Kidney capillary endothelial cell (primary cell): ENCODE measurements at regions not wholly inside any gene's neighbourhood (a gene's known extent, or its start where the extent isn't known, plus 50 kb on each side); places are given as distances from the start of the nearest gene placed in this dataset.

Source experiments
- DNase-seq: peaks from one replicate; pipeline ENCODE4 v3.0.0-alpha.2; 2018; ENCODE audit warnings: low spot score

DNA sequence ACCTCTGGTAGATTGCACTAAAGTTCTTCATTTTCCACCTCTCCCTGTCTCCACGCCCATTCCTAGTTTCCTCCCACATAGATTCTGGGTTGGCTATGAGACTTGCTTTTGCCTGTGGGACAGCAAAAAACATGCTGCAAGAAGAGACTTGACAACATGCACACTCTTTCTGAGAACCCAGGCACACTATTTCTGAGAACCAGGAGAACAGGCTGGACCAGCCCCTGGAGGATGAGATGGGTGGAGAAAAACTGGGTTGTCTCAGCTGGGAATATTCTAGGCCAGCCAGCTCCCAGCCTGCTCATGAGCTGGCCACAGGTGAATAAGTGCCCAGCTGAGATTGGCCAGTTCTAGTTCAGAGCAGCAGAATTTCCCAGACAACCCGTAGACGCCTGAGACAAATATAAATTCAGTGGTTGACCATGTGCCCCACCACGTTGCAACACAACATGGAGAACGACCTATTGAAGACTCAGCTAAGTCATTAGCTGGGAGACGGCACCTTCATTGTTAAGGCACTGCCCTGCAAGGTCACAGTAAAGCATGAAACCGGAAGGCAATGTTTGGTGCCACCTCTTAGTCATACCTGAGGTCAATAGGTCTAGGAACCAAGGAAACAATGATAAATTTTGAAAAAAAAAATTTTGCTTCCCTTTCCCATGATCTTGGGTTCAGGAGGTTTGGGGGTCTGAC lies 92.7 kb upstream of the AKR1E2 start:
- no peak for DNase-seq

- no peak for DNase-seq
Observed at GRCh38 chr10:4730998-4731397, 95.0 kb upstream of the AKR1E2 start.

GRCh38 chr10:4725917-4726606 lies 99.9 kb upstream of the AKR1E2 start:
- DNase-seq = peak; percentile 86

GRCh38 chr10:4723860-4724259 lies 102.1 kb upstream of the AKR1E2 start:
- DNase-seq = no peak

DNA sequence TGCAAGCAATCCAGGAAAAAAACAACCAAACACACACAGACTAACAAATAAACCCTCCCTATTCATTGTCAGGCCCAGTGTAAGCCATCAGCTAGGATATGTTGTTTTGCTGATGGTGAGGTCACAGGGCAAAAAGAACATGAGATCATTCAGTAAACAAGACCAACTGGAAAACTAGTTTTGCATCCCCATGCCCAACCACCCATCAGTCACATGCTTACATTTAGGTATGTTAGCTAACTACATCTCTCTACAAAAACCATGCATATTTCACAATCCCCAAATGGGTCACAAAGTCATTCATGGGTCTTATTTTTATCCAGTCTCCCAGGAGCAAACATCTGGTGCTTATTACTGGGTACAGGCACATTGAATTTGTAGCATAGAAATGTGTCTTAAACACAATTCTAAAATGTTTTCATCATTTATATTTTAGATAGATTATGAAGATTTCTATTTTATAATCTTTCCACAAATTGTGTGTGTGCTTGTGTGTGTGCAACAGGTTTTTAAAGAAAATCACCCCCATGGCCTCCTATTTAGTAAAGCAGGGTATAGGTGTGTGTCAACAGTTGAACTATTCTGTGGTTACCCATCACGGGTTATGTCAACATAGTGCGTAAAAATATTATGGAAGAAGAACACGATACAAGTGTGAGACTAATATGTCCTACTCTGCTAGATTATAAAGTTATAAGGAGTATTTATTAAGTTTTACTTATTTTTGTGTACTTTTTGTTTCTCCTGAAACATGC lies 103.8 kb upstream of the AKR1E2 start:
- no peak for DNase-seq

GRCh38 chr10:4720463-4720862 lies 105.5 kb upstream of the AKR1E2 start:
- no peak for DNase-seq

- no peak for DNase-seq
Observed at GRCh38 chr10:4719671-4720070, 106.3 kb upstream of the AKR1E2 start.

DNA sequence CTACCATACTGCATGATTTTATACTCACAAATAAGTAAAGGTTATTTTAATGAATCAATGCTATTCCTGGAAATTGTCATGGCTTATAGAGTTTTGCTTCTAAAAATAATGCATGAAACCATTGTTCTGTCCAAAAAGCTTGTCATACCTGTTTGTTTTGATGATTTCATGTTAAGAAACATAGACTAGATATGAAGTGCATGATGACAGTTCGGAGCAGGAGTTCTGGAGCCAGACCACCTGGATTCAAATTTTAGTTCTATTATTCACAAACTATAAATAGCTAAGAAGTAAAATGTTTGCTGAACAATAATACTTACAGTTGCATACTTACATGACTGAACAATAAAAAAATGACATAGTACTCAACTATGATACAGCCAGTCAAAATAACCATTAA lies 107.0 kb upstream of the AKR1E2 start:
- no peak for DNase-seq

DNA sequence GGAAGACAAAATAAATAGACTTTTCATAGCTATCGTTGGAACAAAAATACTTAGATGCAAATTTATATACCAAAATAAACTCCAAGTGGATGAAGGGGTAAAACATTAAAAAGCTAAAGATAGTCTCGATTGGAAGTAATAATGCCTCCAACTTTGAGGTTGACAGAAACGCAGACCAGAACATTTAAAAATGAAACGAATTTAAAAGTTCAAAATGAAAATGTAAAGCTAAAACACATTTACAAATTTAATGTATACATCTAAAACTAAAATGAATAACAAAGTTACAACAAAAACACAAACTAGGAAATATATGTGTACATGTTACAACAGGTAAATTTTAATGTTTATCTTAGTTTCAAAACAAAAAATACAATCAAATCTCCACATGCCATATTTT lies 107.5 kb upstream of the AKR1E2 start:
- no peak for DNase-seq

DNA sequence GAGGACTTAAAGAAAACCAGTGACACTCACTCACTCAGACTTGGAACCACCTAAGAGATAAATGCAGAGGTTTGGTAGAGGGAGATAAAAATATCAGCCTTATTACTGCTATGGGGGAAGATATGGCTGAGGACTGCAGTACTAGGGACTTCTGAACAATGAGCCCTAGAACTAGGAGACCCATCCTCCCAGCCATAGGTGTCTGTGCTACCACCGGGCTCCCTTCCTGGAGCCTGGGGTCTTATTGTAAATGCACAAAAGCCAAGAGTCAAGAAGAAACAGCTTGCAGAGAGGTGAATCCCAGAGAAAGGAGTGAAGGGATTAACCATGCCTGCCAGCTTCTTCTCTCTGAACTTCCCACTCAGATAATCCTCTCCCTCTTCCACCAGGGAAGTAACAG lies 108.3 kb upstream of the AKR1E2 start:
- no peak for DNase-seq

DNA sequence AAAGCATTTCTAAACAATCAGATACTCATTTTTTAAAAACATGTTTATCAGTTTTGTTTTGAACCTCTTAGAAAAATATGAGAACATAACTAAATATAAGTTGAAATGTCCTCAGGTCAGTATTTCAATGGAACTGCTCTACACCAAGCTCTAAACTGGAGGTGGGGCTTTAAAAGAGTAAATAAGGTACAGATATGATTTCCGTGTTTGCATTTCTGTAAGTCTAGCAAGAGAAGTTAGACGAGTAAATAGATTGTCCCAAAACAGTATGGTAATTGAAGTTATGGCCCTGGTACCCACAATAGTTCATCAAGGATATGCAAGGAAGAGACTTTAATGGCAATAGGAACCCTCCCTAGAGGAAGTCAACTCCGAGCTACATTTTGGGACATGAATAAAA lies 115.1 kb upstream of the AKR1E2 start:
- DNase-seq = no peak

DNA sequence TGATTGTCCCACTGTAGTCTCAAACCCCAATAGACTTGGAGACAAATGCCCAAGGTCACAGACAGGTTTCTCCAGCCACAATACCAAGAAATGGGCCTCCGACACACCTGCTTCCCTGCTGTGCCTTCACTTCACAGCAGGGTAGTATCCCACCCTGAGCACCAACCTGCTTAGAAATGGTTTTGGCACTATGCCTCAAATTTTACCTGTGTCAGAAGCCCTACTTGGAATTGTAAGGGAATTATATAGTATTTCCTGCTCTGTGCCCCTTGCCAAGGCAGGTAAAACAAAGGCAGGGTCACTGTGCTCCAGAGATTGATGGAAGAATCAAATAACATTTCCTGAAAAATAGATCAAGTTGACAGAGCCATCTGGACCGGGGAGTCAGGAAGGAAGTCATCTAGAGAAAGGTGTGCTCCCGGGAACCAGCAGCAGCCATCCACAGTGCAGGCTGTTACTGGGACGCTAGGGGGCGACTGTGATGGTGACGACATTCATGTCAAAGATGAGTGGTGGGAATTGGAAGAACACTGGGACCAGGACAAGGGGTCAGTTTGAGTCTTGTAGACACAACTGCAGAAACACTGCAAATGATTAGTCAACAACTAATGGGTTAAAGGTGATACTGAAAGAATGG lies 117.8 kb upstream of the AKR1E2 start:
- DNase-seq = no peak

GRCh38 chr10:4707221-4707620 lies 118.8 kb upstream of the AKR1E2 start:
- no peak for DNase-seq

DNA sequence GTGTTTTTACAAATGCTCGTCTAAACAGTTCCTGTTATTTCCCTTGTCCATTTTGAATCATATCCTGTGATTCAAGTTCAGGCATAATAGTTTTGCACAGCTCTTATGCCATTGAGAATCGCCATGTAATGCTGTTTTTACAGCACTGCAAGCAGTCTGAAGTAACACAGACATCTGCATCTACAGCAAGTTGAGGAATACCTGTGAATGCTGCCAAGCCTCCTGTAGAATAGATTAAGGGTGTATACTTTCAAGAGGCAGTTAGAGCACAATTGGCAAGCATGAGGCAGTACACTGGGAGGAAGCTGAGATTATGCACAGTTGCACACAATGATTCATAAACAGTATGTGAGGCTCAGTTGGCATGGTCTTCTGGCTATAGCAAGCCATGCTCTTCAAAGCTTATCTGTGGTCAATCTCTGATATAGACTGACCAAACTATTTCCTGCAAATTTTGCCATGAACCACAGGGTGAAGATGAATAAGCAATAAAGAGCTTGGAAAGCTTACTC lies 121.9 kb upstream of the AKR1E2 start:
- peak; percentile 95 for DNase-seq

- peak; percentile 36 for DNase-seq
Observed at GRCh38 chr10:4701016-4701415, 125.0 kb upstream of the AKR1E2 start.

- DNase-seq = no peak
Observed at GRCh38 chr10:4699950-4700730, 125.9 kb upstream of the AKR1E2 start.

- no peak for DNase-seq
Observed at GRCh38 chr10:4698075-4698474, 127.9 kb upstream of the AKR1E2 start.

- no peak for DNase-seq
Observed at GRCh38 chr10:4696186-4696585, 129.8 kb upstream of the AKR1E2 start.

DNA sequence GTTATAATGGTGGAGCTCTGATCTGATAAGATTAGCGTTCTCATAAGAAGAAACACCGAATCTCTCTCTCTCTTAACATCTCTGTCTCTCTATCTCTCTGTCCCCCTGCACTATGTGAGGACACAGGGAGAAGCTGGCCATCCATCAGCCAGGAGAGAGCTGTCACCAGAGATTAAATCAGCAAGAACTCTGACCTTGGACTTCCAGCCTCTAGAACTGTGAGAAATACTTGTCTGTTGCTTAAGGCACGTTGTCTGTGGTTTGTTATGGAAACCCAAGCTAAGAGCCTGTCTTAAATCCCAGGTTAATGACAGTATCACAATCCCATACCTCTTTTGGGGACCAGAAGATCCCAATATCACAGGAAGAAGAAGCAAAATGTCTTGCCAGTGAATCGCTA lies 132.0 kb upstream of the AKR1E2 start:
- no peak for DNase-seq

- no peak for DNase-seq
Observed at GRCh38 chr10:4692206-4692605, 133.8 kb upstream of the AKR1E2 start.

DNA sequence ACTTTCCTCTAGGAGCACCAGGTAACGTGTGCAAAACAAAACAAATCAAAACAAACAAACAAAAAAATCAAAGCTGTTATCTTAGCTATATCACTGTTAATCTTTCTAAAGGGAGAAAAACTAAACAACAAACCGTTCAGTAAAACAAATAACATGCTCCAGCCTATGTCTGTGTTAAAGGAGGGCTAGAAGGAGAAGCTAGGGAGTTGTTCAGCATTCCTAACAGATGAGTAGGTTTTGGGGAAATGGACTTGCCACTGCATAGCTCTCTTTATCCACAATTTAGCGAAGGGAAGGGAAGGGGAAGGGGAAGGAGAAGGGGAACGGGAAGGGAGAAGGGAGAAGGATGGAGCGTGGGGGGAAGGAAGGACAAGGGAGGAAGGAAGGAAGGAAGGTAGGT lies 134.2 kb upstream of the AKR1E2 start:
- no peak for DNase-seq

GRCh38 chr10:4691301-4691700 lies 134.7 kb upstream of the AKR1E2 start:
- no peak for DNase-seq
